GM21786 (cell line): ENCODE measurements at regions not wholly inside any gene's neighbourhood (a gene's known extent, or its start where the extent isn't known, plus 50 kb on each side); places are given as distances from the start of the nearest gene placed in this dataset.

ENCODE experiments used
- ATAC-seq: cut with Tn5 transposase; IDR thresholded peaks from one replicate; pipeline ENCODE4 v1.9.1; 2021; ENCODE audit not compliant: unreplicated experiment

GRCh38 chr2:226337941-226338600, 461.5 kb downstream of the IRS1 start:
- no peak for ATAC-seq

- no peak for ATAC-seq
Measured at GRCh38 chr2:226336283-226336682, 463.3 kb downstream of the IRS1 start.

GRCh38 chr2:226334981-226335720, 464.5 kb downstream of the IRS1 start:
- no peak for ATAC-seq

- ATAC-seq, result no peak
Measured at GRCh38 chr2:226333388-226333787, 466.2 kb downstream of the IRS1 start.

GRCh38 chr2:226330206-226330605, 469.4 kb downstream of the IRS1 start:
- ATAC-seq, result no peak

- ATAC-seq, result no peak
Measured at GRCh38 chr2:226329180-226329579, 470.4 kb downstream of the IRS1 start.

- ATAC-seq, result no peak
Measured at GRCh38 chr2:226327830-226328229, 471.8 kb downstream of the IRS1 start.

- ATAC-seq, result no peak
Measured at GRCh38 chr2:226325526-226325925, 474.1 kb downstream of the IRS1 start.

GRCh38 chr2:226320076-226320948, 479.3 kb downstream of the IRS1 start:
- ATAC-seq, result no peak

- ATAC-seq, result no peak
Measured at GRCh38 chr2:226317970-226318369, 481.6 kb downstream of the IRS1 start.

- ATAC-seq, result no peak
Measured at GRCh38 chr2:226313060-226313459, 486.6 kb downstream of the IRS1 start.

- ATAC-seq, result no peak
Measured at GRCh38 chr2:226312155-226312554, 487.5 kb downstream of the IRS1 start.

GRCh38 chr2:226310146-226310545, 489.5 kb downstream of the IRS1 start:
- no peak for ATAC-seq

- no peak for ATAC-seq
Measured at GRCh38 chr2:226308986-226309385, 490.6 kb downstream of the IRS1 start.

- no peak for ATAC-seq
Measured at GRCh38 chr2:226308323-226308680, 491.3 kb downstream of the IRS1 start.

GRCh38 chr2:226307487-226308322, 491.9 kb downstream of the IRS1 start:
- no peak for ATAC-seq

- ATAC-seq, result no peak
Measured at GRCh38 chr2:226306969-226307368, 492.7 kb downstream of the IRS1 start.

- ATAC-seq, result no peak
Measured at GRCh38 chr2:226304308-226304707, 495.3 kb downstream of the IRS1 start.

GRCh38 chr2:226303707-226304106, 495.9 kb downstream of the IRS1 start:
- no peak for ATAC-seq

- ATAC-seq, result peak; percentile 96
Measured at GRCh38 chr2:226300196-226300886, 499.3 kb downstream of the IRS1 start.
